A549 (cell line): ENCODE measurements at regions not wholly inside any gene's neighbourhood (a gene's known extent, or its start where the extent isn't known, plus 50 kb on each side); places are given as distances from the start of the nearest gene placed in this dataset.

Experiments
- ATAC-seq, 2 experiments: fragments of 200-7000 bp in 1 of 2; fragments of >200 bp in 1 of 2; cut with Nextera tagmentation in 1 of 2; cut with Tn5 transposase in 1 of 2; 3 replicates each; pipeline versions ENCODE4 v1.8.0 to v1.9.1; 2018 to 2020; ENCODE audit warnings: mild to moderate bottlenecking in 1 of 2, moderate library complexity in 1 of 2
- CTCF ChIA-PET: fragments of 300-600 bp; sonication (Branson Sonifier 250); formaldehyde crosslinking; extraction: SDS; loops from one replicate; lab custom pipeline; 2021; ENCODE audit warnings: antibody characterized with exemption, inconsistent platforms; lab: Yijun Ruan, JAX
- POLR2A ChIA-PET: fragments of 350-600 bp; formaldehyde crosslinking; extraction: SDS; loops from one replicate; lab custom pipeline; 2021; ENCODE audit warnings: antibody characterized with exemption, inconsistent platforms; lab: Yijun Ruan, JAX
- DNase-seq, 2 experiments: peaks; one replicate each; pipeline versions ENCODE4 v3.0.0 to v3.0.0-alpha.2; 2011 to 2016; ENCODE audit warnings: low read depth in 1 of 2, low spot score in 1 of 2
- FAIRE-seq: peaks from 2 replicates; lab custom pipeline; 2011; peaks lifted over from hg19 to GRCh38; lab: Jason Lieb, UNC
- H3K27ac ChIP-seq, 2 experiments: fragments of >200 bp; sonication (Bioruptor Twin); formaldehyde crosslinking; 3 replicates each; pipeline ENCODE4 v1.5.1; 2016 to 2017
- H3K4me1 ChIP-seq: fragments of >200 bp; sonication (Bioruptor Twin); formaldehyde crosslinking; 3 replicates; pipeline ENCODE4 v1.6.1; 2016
- H3K4me2 ChIP-seq: fragments of >200 bp; sonication (Bioruptor Twin); formaldehyde crosslinking; 3 replicates; pipeline ENCODE4 v1.6.1; 2016
- H3K4me3 ChIP-seq: fragments of >200 bp; sonication (Bioruptor Twin); formaldehyde crosslinking; 3 replicates; pipeline ENCODE4 v1.5.1; 2016
- H3K9me3 ChIP-seq: fragments of >200 bp; sonication (Bioruptor Twin); formaldehyde crosslinking; 3 replicates; pipeline ENCODE4 v1.6.1; 2016
- BHLHE40 ChIP-seq: IDR thresholded peaks from 2 replicates; pipeline ENCODE4 v1.6.1; 2012; ENCODE audit warnings: low read depth, low read length, inconsistent platforms
- CEBPB ChIP-seq, 2 experiments: fragments of >200 bp in 1 of 2; sonication (Bioruptor Twin) in 1 of 2; formaldehyde crosslinking in 1 of 2; IDR thresholded peaks; 2 replicates each; pipeline ENCODE4 v1.6.1; 2012 to 2016
- CHD2 ChIP-seq: fragments of 150-350 bp; IDR thresholded peaks from 2 replicates; pipeline ENCODE4 v1.6.1; 2014; ENCODE audit warnings: low read length; ENCODE audit not compliant: partially characterized antibody
- CHD4 ChIP-seq: fragments of 200-600 bp; sonication (generic); IDR thresholded peaks from 2 replicates; pipeline ENCODE4 v1.6.1; 2016; ENCODE audit warnings: antibody characterized with exemption, mild to moderate bottlenecking, borderline replicate concordance
- CTCF ChIP-seq: fragments of >200 bp; sonication (Bioruptor Twin); formaldehyde crosslinking; IDR thresholded peaks from 3 replicates; pipeline ENCODE4 v1.5.1; 2016
- ESRRA ChIP-seq: fragments of 150-350 bp; IDR thresholded peaks from 2 replicates; pipeline ENCODE4 v1.6.1; 2014; ENCODE audit warnings: mild to moderate bottlenecking, low read length, borderline replicate concordance
- FOSB ChIP-seq: fragments of 250-450 bp; sonication (Bioruptor Pico); IDR thresholded peaks from 2 replicates; pipeline ENCODE4 v1.5.0; 2020; ENCODE audit warnings: mild to moderate bottlenecking, moderate library complexity
- FOSL2 ChIP-seq, 2 experiments: fragments of 450-650 bp in 1 of 2; fragments of >200 bp in 1 of 2; sonication (Bioruptor Twin) in 1 of 2; formaldehyde crosslinking; IDR thresholded peaks; 2 replicates each; pipeline versions ENCODE4 v1.5.0 to v1.6.1; 2016 to 2020; ENCODE audit warnings: mild to moderate bottlenecking in 1 of 2, moderate library complexity in 1 of 2
- FOXS1 ChIP-seq: fragments of 250-450 bp; sonication (Bioruptor Pico); IDR thresholded peaks from 2 replicates; pipeline ENCODE4 v1.5.0; 2020; ENCODE audit warnings: mild to moderate bottlenecking, moderate library complexity
- HDAC2 ChIP-seq: fragments of 200-600 bp; sonication (generic); IDR thresholded peaks from 2 replicates; pipeline ENCODE4 v1.6.1; 2016
- HEYL ChIP-seq: fragments of 250-450 bp; sonication (Bioruptor Pico); IDR thresholded peaks from 2 replicates; pipeline ENCODE4 v1.8.0; 2021; ENCODE audit warnings: mild to moderate bottlenecking, moderate library complexity
- HMGXB4 ChIP-seq: fragments of 250-450 bp; sonication (Bioruptor Pico); IDR thresholded peaks from 2 replicates; pipeline ENCODE4 v1.5.0; 2021; ENCODE audit warnings: mild to moderate bottlenecking, moderate library complexity, borderline replicate concordance
- HOXA7 ChIP-seq: fragments of 250-450 bp; sonication (Bioruptor Pico); IDR thresholded peaks from 2 replicates; pipeline ENCODE4 v1.5.0; 2020; ENCODE audit warnings: mild to moderate bottlenecking, moderate library complexity
- HOXB13 ChIP-seq: fragments of 250-450 bp; sonication (Bioruptor Pico); IDR thresholded peaks from 2 replicates; pipeline ENCODE4 v1.5.0; 2020; ENCODE audit warnings: low read depth, mild to moderate bottlenecking, moderate library complexity
- JUN ChIP-seq, 2 experiments: fragments of >200 bp; sonication (Bioruptor Twin); formaldehyde crosslinking; IDR thresholded peaks; 2 replicates in 1 of 2; 3 replicates in 1 of 2; pipeline ENCODE4 v1.6.1; 2016 to 2017
- JUNB ChIP-seq: fragments of >200 bp; sonication (Bioruptor Twin); formaldehyde crosslinking; IDR thresholded peaks from 2 replicates; pipeline ENCODE4 v1.6.1; 2016
- KDM1A ChIP-seq: fragments of 200-600 bp; sonication (generic); IDR thresholded peaks from 2 replicates; pipeline ENCODE4 v1.6.1; 2016; ENCODE audit warnings: low read depth, mild to moderate bottlenecking
- KDM5A ChIP-seq: fragments of 200-600 bp; sonication (generic); IDR thresholded peaks from 2 replicates; pipeline ENCODE4 v1.6.1; 2016; ENCODE audit warnings: antibody characterized with exemption, mild to moderate bottlenecking
- MYC ChIP-seq: IDR thresholded peaks from 2 replicates; pipeline ENCODE4 v1.6.1; 2012; ENCODE audit warnings: mild to moderate bottlenecking, inconsistent platforms, low read length, improper control_type of control experiment, borderline replicate concordance
- NFE2L2 ChIP-seq: fragments of 150-350 bp; conservative IDR thresholded peaks from 2 replicates; pipeline ENCODE4 v1.6.1; 2014; ENCODE audit warnings: low read length
- NR3C1 ChIP-seq: fragments of >200 bp; sonication (Bioruptor Twin); formaldehyde crosslinking; IDR thresholded peaks from 3 replicates; pipeline ENCODE4 v1.6.1; 2017
- RCOR1 ChIP-seq: fragments of 150-350 bp; IDR thresholded peaks from 2 replicates; pipeline ENCODE4 v1.6.1; 2014; ENCODE audit warnings: antibody characterized with exemption, low read length, low read depth
- RFX5 ChIP-seq: fragments of 450-650 bp; IDR thresholded peaks from 2 replicates; pipeline ENCODE4 v1.7.1; 2014; ENCODE audit warnings: antibody characterized with exemption, mild to moderate bottlenecking, moderate library complexity
- SMC3 ChIP-seq: fragments of >200 bp; sonication (Bioruptor Twin); formaldehyde crosslinking; IDR thresholded peaks from 3 replicates; pipeline ENCODE4 v1.6.1; 2018; ENCODE audit warnings: inconsistent platforms
- SREBF2 ChIP-seq: fragments of 450-650 bp; IDR thresholded peaks from 2 replicates; pipeline ENCODE4 v1.6.1; 2014; ENCODE audit warnings: mild to moderate bottlenecking, moderate library complexity
- TFCP2L1 ChIP-seq: fragments of 250-450 bp; sonication (Bioruptor Pico); IDR thresholded peaks from 2 replicates; pipeline ENCODE4 v1.5.0; 2021; ENCODE audit warnings: mild to moderate bottlenecking
- USF2 ChIP-seq: fragments of 450-650 bp; IDR thresholded peaks from 2 replicates; pipeline ENCODE4 v1.6.1; 2014; ENCODE audit warnings: antibody characterized with exemption
- ZNF302 ChIP-seq: fragments of 250-450 bp; sonication (Bioruptor Pico); IDR thresholded peaks from 2 replicates; pipeline ENCODE4 v1.9.0; 2021; ENCODE audit warnings: inconsistent platforms, mild to moderate bottlenecking, moderate library complexity
- WGBS: methylation state at CpG from one replicate; pipeline ENCODE4 v1.1.6; 2017; ENCODE audit errors: missing lambda C conversion rate; 5-methylcytosine and 5-hydroxymethylcytosine counted together

GRCh38 chr16:5863071-5863606, 765.5 kb upstream of the EEF2KMT start:
- H3K4me2 ChIP-seq: no peak overlapping the region
- no peaks in the 10 kb centered on the region for H3K9me3 ChIP-seq
- no peak overlapping the region for H3K4me3 ChIP-seq
- DNase-seq (no peak), ATAC-seq (no peak), FAIRE-seq (no peak)
- no peaks in the 10 kb centered on the region for H3K4me1 ChIP-seq
- CTCF ChIA-PET: no interaction called here
- TF ChIP-seq HOXA7 (CRISPR knock-in tag) (no peak), BHLHE40 (no peak), HDAC2 (no peak), JUN (IDR thresholded peaks at IDR 0.05) (no peak), HEYL (CRISPR knock-in tag) (no peak), CHD2 (no peak), CHD4 (no peak), SMC3 (no peak), FOXS1 (no peak), NFE2L2 (no peak), RFX5 (no peak), KDM5A (no peak), FOSL2 (IDR thresholded peaks at IDR 0.05) (no peak), FOSL2 (CRISPR knock-in tag; IDR thresholded peaks at IDR 0.05) (no peak)
- WGBS: 9% methylated on average over 13 of the region's 15 CpGs
- no peak overlapping the region for H3K27ac ChIP-seq
- POLR2A ChIA-PET: no interaction called here

- H3K9me3 ChIP-seq: no peaks in the 10 kb centered on the region
- H3K4me3 ChIP-seq: no peak overlapping the region
- no peak for ATAC-seq
- TF ChIP-seq SREBF2: no peak
- TF ChIP-seq NR3C1: no peak
- CTCF ChIA-PET: no interaction called here
- DNase-seq: no peak
- no peak overlapping the region for H3K4me2 ChIP-seq
- no peaks in the 10 kb centered on the region for H3K4me1 ChIP-seq
- no peak for FAIRE-seq
- H3K27ac ChIP-seq: no peak overlapping the region
- POLR2A ChIA-PET: no interaction called here
- 15% methylated on average over 13 of the region's 16 CpGs for WGBS
Observed at GRCh38 chr16:5862103-5862840, 764.7 kb upstream of the EEF2KMT start.

GRCh38 chr16:5861241-5861640, 763.6 kb upstream of the EEF2KMT start:
- no peaks in the 10 kb centered on the region for H3K9me3 ChIP-seq
- no peak overlapping the region for H3K27ac ChIP-seq

GRCh38 chr16:5858180-5858579, 760.6 kb upstream of the EEF2KMT start:
- H3K4me2 ChIP-seq: no peak overlapping the region
- CTCF ChIA-PET: no interaction called here
- WGBS: 0% methylated on average over 4 of the region's 4 CpGs
- POLR2A ChIA-PET: no interaction called here
- H3K9me3 ChIP-seq: no peaks in the 10 kb centered on the region
- ATAC-seq (no peak), FAIRE-seq (no peak), DNase-seq (no peak)
- H3K4me3 ChIP-seq: no peak overlapping the region
- no peaks in the 10 kb centered on the region for H3K4me1 ChIP-seq
- H3K27ac ChIP-seq: no peak overlapping the region
- TF ChIP-seq KDM1A (no peak), RFX5 (no peak), FOSB (no peak), JUNB (no peak), HMGXB4 (CRISPR knock-in tag) (no peak), ESRRA (no peak), USF2 (no peak), CTCF (no peak), ZNF302 (CRISPR knock-in tag) (no peak), HOXA7 (CRISPR knock-in tag) (no peak), CEBPB (IDR thresholded peaks at IDR 0.05) (no peak), HOXB13 (CRISPR knock-in tag) (no peak), MYC (no peak), RCOR1 (no peak)

More at GRCh38 chr16:5861241-5861640, 763.6 kb upstream of the EEF2KMT start:
- TF ChIP-seq TFCP2L1 (CRISPR knock-in tag): no peak
- TF ChIP-seq, all 56 proteins: peak for 0
- ATAC-seq: no peak
- POLR2A ChIA-PET: no interaction called here
- Histone ChIP-seq H3K4me1 (no peaks in the 10 kb centered on the region), H3K4me2 (no peak overlapping the region), H3K4me3 (no peak overlapping the region)
- WGBS: 2% methylated on average over 5 of the region's 5 CpGs
- FAIRE-seq: no peak
- CTCF ChIA-PET: no interaction called here
- no peak for DNase-seq
